NCI-H446 treated with DMSO at 0.1 percent for 48 hours (cell line): ENCODE measurements at regions not wholly inside any gene's neighbourhood (a gene's known extent, or its start where the extent isn't known, plus 50 kb on each side); places are given as distances from the start of the nearest gene placed in this dataset.

Experiments used
- DNase-seq: peaks from one replicate; lab custom pipeline; 2025; lab: John Stamatoyannopoulos, UW

- no peak for DNase-seq
Observed at GRCh38 chr4:11487139-11487538, 58.4 kb upstream of the HS3ST1 start.

DNA sequence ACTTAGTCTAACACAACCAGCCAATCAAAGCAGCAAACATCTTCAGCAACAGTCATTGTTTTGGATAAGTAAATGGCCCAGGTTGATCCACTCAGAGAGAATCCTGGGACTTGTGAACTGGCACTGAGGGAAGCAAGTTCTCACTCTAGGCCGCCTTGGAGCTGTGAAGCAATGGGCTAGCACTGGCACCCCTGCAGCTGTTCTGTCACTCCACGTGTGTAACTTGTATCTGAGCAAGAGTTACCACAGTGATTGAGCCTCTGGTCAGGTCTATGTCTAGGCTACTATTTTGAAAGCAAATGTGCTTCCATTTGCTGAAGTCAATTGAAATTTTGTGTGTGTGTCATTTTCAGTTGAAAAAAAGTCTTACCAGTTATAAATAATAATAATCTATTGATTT is 57.2 kb upstream of the HS3ST1 start:
- DNase-seq = no peak

DNA sequence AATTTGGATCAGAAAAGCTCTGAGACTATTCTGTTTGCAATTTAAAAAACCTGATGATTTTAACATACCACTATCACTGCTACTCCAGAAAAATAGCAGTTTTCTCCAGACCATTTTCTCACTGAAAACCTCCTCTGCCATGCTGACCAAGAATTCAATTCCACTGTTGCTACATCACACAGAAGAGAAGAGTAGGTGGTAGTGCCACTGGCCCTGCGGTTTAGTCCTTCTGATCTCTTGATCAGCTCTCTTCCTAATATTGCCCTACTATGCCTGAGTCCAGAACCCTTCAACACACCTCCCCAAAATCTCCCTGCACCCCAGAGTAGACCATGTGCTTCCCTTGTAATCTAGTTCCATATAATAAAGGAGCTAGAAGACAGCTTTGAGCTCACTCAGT is 55.8 kb upstream of the HS3ST1 start:
- DNase-seq = no peak

GRCh38 chr4:11483046-11483445 is 54.4 kb upstream of the HS3ST1 start:
- DNase-seq = no peak

DNA sequence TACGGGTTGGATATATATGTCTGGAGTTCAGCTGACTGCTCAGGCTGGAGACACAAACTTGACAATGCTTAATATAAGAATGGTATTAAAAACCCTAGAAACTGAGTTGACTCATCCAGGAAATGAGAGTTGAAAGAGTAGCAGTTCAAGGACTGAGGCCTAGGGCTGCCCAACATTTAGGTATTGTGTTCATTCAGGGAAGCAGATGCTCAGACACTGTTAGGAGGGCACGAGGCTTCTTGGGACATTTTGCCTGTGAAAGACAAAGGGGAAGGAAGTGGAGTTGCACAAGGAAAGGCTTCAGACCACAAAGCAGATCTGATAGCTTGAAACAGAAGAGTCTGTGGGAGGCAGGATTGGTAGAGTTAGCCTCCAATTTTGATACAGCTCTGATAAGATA is 52.0 kb upstream of the HS3ST1 start:
- no peak for DNase-seq
